DMS 273 (cell line): ENCODE measurements at regions not wholly inside any gene's neighbourhood (a gene's known extent, or its start where the extent isn't known, plus 50 kb on each side); places are given as distances from the start of the nearest gene placed in this dataset.
"Not testable (repeated sequence)": the region's sequence is repeated elsewhere in the genome, so short reads cannot be mapped to it uniquely, and the experiment has no call there.

Experiments used
- DNase-seq: peaks from one replicate; lab custom pipeline; 2025; ENCODE audit not compliant: unreplicated experiment; lab: John Stamatoyannopoulos, UW

DNA sequence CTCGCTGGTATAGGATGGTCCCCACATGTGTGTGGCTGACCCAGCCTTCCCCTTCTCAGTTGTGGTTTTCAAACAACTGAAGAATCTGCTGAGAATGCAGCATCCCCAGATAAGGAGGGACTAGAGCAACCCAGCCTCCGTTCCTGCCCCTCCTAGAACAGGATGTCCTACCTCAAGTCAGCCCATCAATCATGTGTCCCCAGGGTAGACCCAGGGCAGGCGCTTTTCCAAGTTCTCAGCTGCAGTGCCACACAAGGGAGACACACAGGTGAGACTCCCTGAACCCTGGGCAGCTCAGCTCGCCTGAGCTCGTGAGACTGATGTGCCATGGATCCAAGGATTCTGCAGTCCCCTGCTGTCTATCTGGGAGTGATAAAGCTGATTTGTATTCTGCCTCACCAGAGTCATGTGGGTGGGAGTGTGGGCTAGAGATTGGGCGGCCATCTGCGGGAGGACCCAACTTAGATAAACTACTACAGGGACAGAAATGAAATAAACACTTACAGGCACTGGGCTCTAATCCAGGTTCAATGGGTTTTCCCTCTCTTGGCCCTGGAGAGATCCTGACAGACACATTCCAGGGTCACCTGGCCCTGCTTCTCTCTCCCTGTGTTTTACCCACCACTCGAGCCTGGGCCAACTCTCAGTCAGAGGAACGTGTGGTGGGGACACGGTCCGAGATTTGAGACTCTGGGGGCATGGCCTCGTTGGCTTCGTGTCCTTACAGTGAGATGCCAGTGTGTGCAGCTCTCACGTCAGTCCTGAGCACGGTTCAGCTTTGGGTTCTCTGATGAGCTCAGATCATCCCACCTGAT, 303.5 kb upstream of the SFSWAP start:
- no peak for DNase-seq

DNA sequence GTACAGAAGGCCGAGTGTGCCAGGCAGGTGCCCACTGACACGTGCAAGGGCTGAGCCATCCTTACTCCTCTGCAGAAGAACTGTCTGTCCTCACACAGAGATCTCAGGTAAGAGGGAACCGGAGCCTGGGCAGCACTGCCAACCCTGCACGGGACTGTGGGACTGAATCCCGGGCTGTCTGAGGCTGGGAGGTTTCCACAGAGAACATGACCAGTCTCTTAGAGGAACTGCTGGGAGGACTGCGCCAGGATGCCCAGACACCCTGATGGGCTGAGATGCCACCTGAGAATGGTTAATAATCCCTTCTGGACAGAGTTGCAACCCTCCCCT, 302.9 kb upstream of the SFSWAP start:
- DNase-seq = no peak

DNA sequence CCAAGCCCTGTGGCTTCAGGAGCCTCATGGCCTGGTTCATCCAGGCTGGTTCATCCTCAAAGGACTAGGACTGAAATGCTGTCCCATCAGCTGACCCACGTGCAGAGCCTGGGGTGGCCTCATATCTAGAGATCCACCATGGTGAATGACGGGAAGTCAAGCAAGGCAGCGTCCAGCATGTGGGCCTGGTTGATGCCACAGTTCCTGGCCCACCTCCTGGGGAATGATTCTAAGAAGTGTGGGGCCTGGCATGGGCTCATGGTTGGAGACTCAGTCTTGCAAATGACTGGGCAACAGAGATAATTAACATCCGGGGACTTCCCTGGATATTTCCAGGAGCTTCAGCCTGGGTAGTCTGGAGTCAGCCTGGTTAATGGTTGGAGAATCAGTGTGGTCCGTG, 302.4 kb upstream of the SFSWAP start:
- DNase-seq = no peak

GRCh38 chr12:131409211-131409610, 301.7 kb upstream of the SFSWAP start:
- no peak for DNase-seq

- not testable (repeated sequence) for DNase-seq
Measured at GRCh38 chr12:131411827-131412226, 299.1 kb upstream of the SFSWAP start.

GRCh38 chr12:131413006-131413405, 297.9 kb upstream of the SFSWAP start:
- DNase-seq = no peak

DNA sequence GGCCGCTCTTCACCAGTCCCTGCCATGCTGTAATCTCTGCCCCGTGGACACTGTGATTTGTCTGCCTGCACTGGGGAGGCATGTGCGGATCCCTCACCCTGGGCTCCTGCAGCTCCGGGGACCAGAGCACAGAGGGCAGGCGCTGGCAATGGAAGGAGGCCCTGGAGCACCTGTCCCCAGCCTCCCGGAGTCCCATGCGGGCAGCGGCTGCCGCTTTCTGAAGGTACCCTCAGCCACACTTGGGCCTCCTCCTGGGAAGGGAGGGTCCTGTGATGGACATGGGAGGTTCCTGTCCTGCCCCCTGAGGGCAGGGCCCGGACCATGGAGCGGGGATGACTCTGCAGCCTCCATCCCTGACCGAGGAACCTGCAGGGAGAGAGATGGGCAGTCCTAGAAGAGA, 297.4 kb upstream of the SFSWAP start:
- no peak for DNase-seq

- DNase-seq = not testable (repeated sequence)
Measured at GRCh38 chr12:131414155-131414922, 296.6 kb upstream of the SFSWAP start.

DNA sequence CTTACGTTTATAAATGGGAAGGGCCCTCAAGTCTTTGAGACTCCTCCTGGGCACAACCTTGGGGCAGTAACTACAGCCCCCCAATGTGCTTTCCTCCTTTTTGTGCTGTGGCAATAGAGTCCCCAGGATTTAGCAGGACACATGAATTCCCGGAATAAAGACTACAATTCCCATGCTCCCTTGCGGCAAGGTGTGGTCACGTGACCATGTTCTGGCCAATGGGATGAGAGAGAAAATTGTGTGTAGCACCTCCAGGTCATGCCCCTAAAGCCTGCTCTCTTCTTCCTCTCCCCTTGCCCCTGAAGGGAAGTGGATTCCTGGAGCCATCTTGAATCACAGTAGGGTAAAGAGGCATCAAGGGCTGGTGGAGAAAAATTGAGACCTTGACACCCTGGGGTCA, 295.1 kb upstream of the SFSWAP start:
- DNase-seq = peak; percentile 28

GRCh38 chr12:131418121-131418520, 292.8 kb upstream of the SFSWAP start:
- DNase-seq = no peak

DNA sequence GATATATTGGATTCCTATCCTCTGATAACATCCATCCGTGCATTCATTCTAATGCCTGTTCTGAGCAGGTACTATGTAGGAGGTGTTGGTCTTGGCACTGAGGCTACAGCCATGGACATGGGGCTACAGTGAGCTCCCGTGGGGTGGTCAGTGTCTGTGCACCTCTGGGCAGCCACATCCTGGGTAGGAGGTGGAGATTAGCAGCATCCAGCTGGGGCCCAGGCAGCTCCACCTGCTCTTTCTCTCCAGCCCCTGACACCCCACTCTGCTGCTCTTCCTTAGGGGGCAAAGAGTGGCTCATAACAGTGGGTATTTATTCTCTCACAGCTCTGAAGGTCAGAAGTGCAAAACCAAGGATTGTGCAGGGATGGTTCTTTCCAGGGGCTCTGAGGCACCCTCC, 292.0 kb upstream of the SFSWAP start:
- no peak for DNase-seq

- DNase-seq = no peak
Measured at GRCh38 chr12:131420867-131421447, 289.9 kb upstream of the SFSWAP start.

- no peak for DNase-seq
Measured at GRCh38 chr12:131421509-131422186, 289.2 kb upstream of the SFSWAP start.

DNA sequence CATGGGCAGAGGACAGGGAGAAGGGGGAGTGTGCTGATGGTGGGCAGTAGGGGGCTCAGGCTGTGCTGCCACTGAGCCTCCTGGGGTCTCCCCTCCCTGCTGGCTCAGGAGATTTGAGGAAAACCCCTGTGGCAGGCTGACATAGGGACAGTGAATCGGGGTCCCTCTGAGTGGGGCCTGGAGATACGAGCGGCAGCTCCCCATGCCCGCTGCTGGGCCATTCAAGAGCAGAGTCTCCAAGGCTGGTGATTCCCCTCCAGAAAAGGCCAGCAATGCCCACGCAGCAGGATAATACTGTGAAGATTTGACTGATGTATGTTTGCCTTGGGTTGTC, 288.7 kb upstream of the SFSWAP start:
- DNase-seq = no peak

- no peak for DNase-seq
Measured at GRCh38 chr12:131422744-131423143, 288.1 kb upstream of the SFSWAP start.

DNA sequence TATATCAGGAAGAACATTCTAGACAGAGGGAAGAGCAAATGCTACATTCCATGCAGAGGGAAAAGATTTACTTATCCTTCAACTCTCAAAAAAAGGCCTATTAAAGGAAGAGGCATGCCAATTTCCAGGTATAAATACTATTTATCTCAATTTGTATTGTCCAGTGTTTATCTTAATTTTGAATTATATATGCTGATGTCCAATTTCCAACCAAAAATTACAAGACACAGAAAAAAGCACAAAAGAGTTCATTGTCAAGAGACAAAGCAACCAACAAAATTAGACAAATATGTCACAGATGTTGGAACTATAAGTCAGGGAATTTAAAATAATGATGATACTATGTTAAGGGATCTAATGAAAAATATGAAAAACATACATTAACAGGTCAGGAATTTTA, 286.6 kb upstream of the SFSWAP start:
- DNase-seq = no peak

GRCh38 chr12:131425112-131426075, 285.5 kb upstream of the SFSWAP start:
- DNase-seq = peak; percentile 2

- no peak for DNase-seq
Measured at GRCh38 chr12:131428091-131428685, 282.7 kb upstream of the SFSWAP start.

- DNase-seq = not testable (repeated sequence)
Measured at GRCh38 chr12:131429221-131429620, 281.7 kb upstream of the SFSWAP start.

- not testable (repeated sequence) for DNase-seq
Measured at GRCh38 chr12:131429697-131430096, 281.2 kb upstream of the SFSWAP start.
